Spinal cord (tissue), 9 donors: ENCODE measurements at regions not wholly inside any gene's neighbourhood (a gene's known extent, or its start where the extent isn't known, plus 50 kb on each side); places are given as distances from the start of the nearest gene placed in this dataset.
A peak's percentile ranks its signal among the peaks of the same experiment; 100 is the strongest.
"Not testable (repeated sequence)": the region's sequence is repeated elsewhere in the genome, so short reads cannot be mapped to it uniquely, and the experiment has no call there.

Experiments
- DNase-seq, 6 donors: peaks; one replicate each; pipeline versions ENCODE4 v3.0.0 to v3.0.0-alpha.2; 2013 to 2015; ENCODE audit warnings: low spot score in 6 of 6, low read depth in 4 of 6
- H3K27ac ChIP-seq: one replicate; pipeline ENCODE4 v1.5.1; 2013; ENCODE audit warnings: low read depth, low read length, control low read depth
- H3K27me3 ChIP-seq: one replicate; pipeline ENCODE4 v1.6.1; 2013; ENCODE audit warnings: low read length; ENCODE audit not compliant: control insufficient read depth, insufficient read depth
- H3K36me3 ChIP-seq: one replicate; pipeline ENCODE4 v1.6.1; 2013; ENCODE audit warnings: low read length; ENCODE audit not compliant: control insufficient read depth, insufficient read depth
- H3K4me1 ChIP-seq: one replicate; pipeline ENCODE4 v1.6.1; 2013; ENCODE audit warnings: low read length; ENCODE audit not compliant: control insufficient read depth, insufficient read depth
- H3K4me3 ChIP-seq: one replicate; pipeline ENCODE4 v1.5.1; 2013; ENCODE audit warnings: low read depth, low read length, control low read depth
- H3K9me3 ChIP-seq: one replicate; pipeline ENCODE4 v1.6.1; 2013; ENCODE audit warnings: low read length; ENCODE audit not compliant: control insufficient read depth, insufficient read depth
- WGBS: methylation state at CpG from one replicate; pipeline ENCODE4 v1.1.5; 2013; ENCODE audit warnings: missing lambda C conversion rate; ENCODE audit not compliant: insufficient coverage; 5-methylcytosine and 5-hydroxymethylcytosine counted together
- donor health status: healthy.

DNA sequence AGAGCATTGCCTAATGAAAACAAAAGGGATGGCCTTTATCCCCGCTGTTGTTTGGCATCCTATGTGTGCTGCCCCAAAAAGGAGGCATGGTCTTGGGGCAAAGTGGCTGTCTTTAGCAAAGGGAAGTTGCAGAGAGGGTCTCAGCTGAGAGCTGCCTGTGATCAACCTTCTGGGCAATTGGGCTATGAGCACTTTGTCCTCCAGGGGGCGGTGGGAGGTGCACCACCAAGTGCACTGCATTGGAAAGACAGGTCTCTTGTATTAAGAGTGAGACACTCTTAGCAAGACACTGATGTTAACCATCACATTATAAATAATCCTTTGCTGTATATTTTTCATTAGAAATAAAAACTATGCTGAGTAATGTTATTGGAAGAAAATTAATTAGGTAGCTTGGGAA, 314.8 kb downstream of the POM121L12 start:
- Histone ChIP-seq H3K36me3 (no peaks in the 10 kb centered on the region), H3K4me3 (no peak overlapping the region), H3K27ac (no peak overlapping the region), H3K4me1 (no peaks in the 10 kb centered on the region), H3K9me3 (no peaks in the 10 kb centered on the region), H3K27me3 (no peaks in the 10 kb centered on the region)
- 31% methylated on average over 1 of the region's 2 CpGs for WGBS
- DNase-seq, result peak in 3 of 6 donors; percentile 12 to 32 (median 25)

DNA sequence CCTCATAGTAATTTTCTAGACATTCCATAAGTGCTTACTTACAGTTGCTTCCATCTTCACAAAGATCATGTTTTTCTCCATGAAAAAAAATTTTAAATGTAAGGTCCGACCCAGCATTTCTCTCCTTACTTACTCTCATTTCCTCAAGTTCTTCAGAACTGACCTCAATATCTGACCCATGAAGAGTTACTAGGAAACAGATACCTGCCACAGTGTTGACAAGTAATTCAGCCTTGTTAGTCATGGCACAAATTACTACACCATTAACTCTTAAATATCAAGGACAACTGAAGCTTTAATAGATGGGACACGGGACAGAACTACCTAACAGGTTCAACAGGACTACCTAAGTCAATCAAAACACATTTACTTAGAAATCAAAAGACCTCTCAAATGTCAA, 316.2 kb downstream of the POM121L12 start:
- Histone ChIP-seq H3K27me3 (no peaks in the 10 kb centered on the region), H3K9me3 (no peaks in the 10 kb centered on the region), H3K36me3 (no peaks in the 10 kb centered on the region), H3K4me1 (no peaks in the 10 kb centered on the region), H3K4me3 (no peak overlapping the region), H3K27ac (no peak overlapping the region)
- DNase-seq, result no peak
- 89% methylated on average over 1 of the region's 2 CpGs for whole genome bisulfite sequencing

DNA sequence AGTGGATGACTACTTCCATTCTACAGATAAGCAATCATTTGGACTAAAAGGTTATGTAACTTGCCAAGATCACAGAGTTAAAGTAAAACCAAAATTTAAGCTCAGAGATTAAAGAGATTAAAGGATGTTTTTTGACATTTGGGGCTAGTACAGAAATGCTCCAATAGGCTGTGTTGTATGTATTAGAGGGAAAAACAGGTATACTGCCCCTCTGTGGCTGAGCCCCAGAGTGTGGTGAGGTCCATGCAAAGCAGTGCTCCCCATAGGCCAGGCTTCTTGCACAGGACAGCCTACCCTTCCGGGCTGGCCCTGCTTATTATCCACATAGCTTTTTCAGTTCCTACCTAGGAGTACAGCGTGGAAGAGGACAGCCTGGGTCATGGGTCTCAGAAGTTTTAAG, 322.8 kb downstream of the POM121L12 start:
- WGBS, result 100% methylated on average over 1 of the region's 2 CpGs
- no peak for DNase-seq
- H3K4me3 ChIP-seq, result no peak overlapping the region
- no peak overlapping the region for H3K27ac ChIP-seq
- no peaks in the 10 kb centered on the region for H3K9me3 ChIP-seq
- no peaks in the 10 kb centered on the region for H3K27me3 ChIP-seq
- H3K4me1 ChIP-seq, result no peaks in the 10 kb centered on the region
- H3K36me3 ChIP-seq, result no peaks in the 10 kb centered on the region

DNA sequence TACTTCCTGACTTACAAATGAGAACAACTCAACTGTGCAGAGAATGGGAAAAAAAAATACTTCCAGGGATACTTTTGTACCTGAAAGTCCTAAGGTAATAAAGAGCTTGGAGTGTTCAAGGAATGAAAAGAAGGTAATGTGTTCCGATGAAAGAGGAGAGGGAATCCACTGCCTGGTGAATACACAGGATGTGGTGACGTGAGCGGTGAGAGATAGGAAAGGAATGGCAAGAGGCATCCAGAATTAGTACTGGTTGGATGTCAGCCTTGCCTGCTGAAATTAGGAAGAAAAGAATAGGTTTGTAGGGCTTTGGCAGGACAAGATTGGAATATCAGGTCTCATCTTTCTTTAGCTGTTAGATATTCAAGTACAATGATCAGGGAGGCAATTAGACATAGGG, 347.7 kb downstream of the POM121L12 start:
- no peaks in the 10 kb centered on the region for H3K9me3 ChIP-seq
- H3K4me1 ChIP-seq, result no peaks in the 10 kb centered on the region
- no peak overlapping the region for H3K4me3 ChIP-seq
- no peaks in the 10 kb centered on the region for H3K36me3 ChIP-seq
- WGBS, result 100% methylated on average over 3 of the region's 3 CpGs
- no peaks in the 10 kb centered on the region for H3K27me3 ChIP-seq
- DNase-seq, result no peak
- no peak overlapping the region for H3K27ac ChIP-seq

DNA sequence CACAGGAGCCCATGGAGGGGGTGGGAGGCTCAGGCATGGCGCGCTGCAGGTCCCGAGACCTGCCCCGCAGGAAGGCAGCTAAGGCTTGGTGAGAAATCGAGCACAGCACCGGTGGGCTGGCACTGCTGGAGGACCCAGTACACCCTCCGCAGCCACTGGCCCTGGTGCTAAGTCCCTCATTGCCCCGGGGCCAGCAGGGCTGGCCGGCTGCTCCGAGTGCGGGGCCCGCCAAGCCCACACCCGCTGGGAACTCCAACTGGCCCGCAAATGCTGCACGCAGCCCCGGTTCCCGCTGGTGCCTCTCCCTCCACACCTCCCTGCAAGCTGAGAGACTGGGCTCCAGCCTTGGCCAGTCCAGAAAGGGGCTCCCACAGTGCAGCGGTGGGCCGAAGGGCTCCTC, 349.8 kb downstream of the POM121L12 start:
- not testable (repeated sequence) for H3K27ac ChIP-seq, H3K9me3 ChIP-seq, H3K4me3 ChIP-seq, H3K4me1 ChIP-seq, H3K36me3 ChIP-seq, H3K27me3 ChIP-seq, DNase-seq
- 91% methylated on average over 19 of the region's 19 CpGs for WGBS

DNA sequence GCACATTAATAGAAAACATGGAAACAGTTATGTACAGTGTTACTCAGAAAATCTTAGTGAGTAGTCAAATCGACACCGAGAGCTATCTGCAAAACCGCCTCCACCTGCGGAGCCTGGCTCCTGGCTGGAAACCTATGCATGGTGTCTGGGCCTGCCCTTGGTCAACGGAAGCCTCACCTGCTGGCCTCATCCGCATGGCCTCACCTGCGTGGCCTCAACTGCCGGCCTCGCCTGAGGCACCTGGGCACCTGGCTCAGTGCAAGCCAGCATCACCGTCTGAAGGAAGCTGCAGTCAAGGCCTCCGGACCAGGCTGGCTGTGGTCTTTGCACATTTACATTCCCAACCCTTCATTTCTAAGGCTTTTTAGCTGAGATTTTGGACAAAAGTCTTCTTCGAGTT, 352.1 kb downstream of the POM121L12 start:
- Histone ChIP-seq H3K27me3 (no peaks in the 10 kb centered on the region), H3K27ac (no peak overlapping the region), H3K4me3 (no peak overlapping the region), H3K36me3 (no peaks in the 10 kb centered on the region), H3K9me3 (no peaks in the 10 kb centered on the region), H3K4me1 (no peaks in the 10 kb centered on the region)
- WGBS, result 97% methylated on average over 12 of the region's 12 CpGs
- no peak for DNase-seq

DNA sequence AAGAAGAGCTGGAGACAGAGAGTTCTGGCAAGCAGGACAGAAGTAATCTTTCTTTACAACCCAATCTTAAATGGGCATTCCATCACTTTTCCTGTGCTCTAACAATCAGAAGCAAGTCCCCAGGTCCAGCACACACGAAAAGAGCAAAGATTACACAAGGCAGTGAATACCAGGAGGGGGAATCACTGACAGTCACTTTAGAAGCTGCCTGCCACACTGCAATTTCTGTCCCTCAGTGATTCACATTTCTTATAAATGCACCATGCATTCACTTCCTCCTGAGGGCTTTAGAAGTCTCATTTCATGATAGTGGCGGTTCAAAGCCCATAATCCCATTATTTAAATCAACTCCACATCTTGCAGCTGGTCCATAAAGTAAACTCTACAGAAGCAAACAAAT, 362.5 kb downstream of the POM121L12 start:
- WGBS, result 81% methylated on average over 2 of the region's 2 CpGs
- no peak for DNase-seq
- Histone ChIP-seq H3K27ac (no peak overlapping the region), H3K9me3 (no peaks in the 10 kb centered on the region), H3K4me1 (no peaks in the 10 kb centered on the region), H3K4me3 (no peak overlapping the region), H3K36me3 (no peaks in the 10 kb centered on the region), H3K27me3 (no peaks in the 10 kb centered on the region)

DNA sequence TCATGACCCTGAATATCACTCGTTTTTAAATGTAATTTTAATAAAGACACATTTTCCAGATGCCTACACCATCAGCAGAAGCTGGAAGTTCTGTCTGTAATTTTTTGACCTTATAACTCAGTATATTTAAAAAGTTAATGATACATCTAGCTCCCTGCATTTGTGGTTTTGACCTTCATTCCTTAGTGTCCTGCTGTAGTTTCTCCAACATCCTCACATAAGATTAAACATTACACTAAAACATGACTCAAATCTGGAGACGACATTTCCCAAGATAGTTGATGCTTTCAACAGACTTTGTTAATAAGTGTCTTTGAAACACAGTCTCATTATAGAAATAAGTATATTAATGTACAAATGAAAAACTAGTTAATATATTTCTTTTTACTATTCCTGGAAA, 363.1 kb downstream of the POM121L12 start:
- no peaks in the 10 kb centered on the region for H3K9me3 ChIP-seq
- H3K27ac ChIP-seq, result no peak overlapping the region
- H3K4me3 ChIP-seq, result no peak overlapping the region
- WGBS, result no CpG with 5 or more reads among the region's 2 CpGs
- H3K27me3 ChIP-seq, result no peaks in the 10 kb centered on the region
- no peak for DNase-seq
- no peaks in the 10 kb centered on the region for H3K36me3 ChIP-seq
- H3K4me1 ChIP-seq, result no peaks in the 10 kb centered on the region

DNA sequence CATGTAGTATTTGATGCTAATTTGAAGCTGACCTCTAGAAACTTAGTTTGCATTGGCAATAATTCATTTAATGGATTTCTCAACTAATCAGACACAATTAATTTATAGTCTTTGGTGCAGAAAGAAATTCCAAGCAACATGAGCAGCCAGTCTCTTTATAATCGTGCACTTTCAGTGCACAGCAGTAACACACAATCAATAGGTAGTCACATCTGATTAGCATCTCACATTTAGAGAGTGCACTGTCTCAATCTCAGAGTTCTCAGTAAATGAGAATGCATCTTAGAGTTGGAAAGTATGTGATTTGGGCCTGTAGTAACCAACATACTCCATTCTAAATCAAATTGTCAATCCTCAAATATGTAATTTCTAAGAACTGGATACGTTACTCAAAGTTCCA, 377.6 kb downstream of the POM121L12 start:
- WGBS, result no CpG with 5 or more reads among the region's 2 CpGs
- H3K36me3 ChIP-seq, result no peaks in the 10 kb centered on the region
- no peak overlapping the region for H3K4me3 ChIP-seq
- DNase-seq, result no peak
- no peaks in the 10 kb centered on the region for H3K4me1 ChIP-seq
- no peak overlapping the region for H3K27ac ChIP-seq
- H3K9me3 ChIP-seq, result no peaks in the 10 kb centered on the region
- no peaks in the 10 kb centered on the region for H3K27me3 ChIP-seq

DNA sequence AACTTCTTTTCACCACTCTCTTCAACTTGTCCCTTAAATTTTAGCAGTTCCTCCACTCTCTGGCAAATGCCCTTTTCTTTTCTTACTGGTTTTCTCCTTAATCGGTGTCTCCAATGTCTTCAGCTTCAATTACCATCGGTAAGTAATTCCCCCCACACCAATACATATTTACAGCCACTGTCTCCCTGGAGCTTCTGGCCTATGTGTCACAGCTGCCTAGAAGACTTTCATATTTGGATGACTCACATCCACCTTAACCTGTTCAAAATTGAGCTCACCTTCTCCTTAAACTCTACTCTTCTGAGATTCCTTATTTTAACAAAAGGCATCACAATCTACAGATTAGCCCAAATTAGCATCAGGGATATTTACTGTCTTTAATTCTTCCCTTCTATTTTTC, 380.4 kb downstream of the POM121L12 start:
- Histone ChIP-seq H3K4me3 (no peak overlapping the region), H3K4me1 (no peaks in the 10 kb centered on the region), H3K27ac (no peak overlapping the region), H3K9me3 (no peaks in the 10 kb centered on the region), H3K36me3 (no peaks in the 10 kb centered on the region), H3K27me3 (no peaks in the 10 kb centered on the region)
- 92% methylated on average over 2 of the region's 2 CpGs for WGBS
- DNase-seq, result no peak
